Fibroblast of lung (primary cell): ENCODE measurements at regions not wholly inside any gene's neighbourhood (a gene's known extent, or its start where the extent isn't known, plus 50 kb on each side); places are given as distances from the start of the nearest gene placed in this dataset.

Experiments used
- DNase-seq, 2 donors: peaks; one replicate each; pipeline versions ENCODE4 v3.0.0 to v3.0.0-alpha.2; 2010; ENCODE audit warnings: low read depth in 2 of 2
- H2AFZ ChIP-seq: 2 replicates; pipeline ENCODE4 v1.5.1; 2012; ENCODE audit warnings: low read length, control low read depth, inconsistent platforms
- H3K27ac ChIP-seq: 2 replicates; pipeline ENCODE4 v1.5.1; 2011; ENCODE audit warnings: low read length, control low read depth; ENCODE audit not compliant: insufficient read depth
- H3K27me3 ChIP-seq: 2 replicates; pipeline ENCODE4 v1.5.1; 2011; ENCODE audit warnings: mild to moderate bottlenecking, low read length; ENCODE audit not compliant: control insufficient read depth, insufficient read depth
- H3K36me3 ChIP-seq: 2 replicates; pipeline ENCODE4 v1.5.1; 2011; ENCODE audit warnings: low read length; ENCODE audit not compliant: control insufficient read depth, insufficient read depth
- H3K4me1 ChIP-seq: 2 replicates; pipeline ENCODE4 v1.5.1; 2011; ENCODE audit warnings: low read length; ENCODE audit not compliant: control insufficient read depth, insufficient read depth; ENCODE audit errors: extremely low read depth
- H3K4me2 ChIP-seq: 2 replicates; pipeline ENCODE4 v1.5.1; 2011; ENCODE audit warnings: low read length, control low read depth; ENCODE audit not compliant: insufficient read depth; ENCODE audit errors: extremely low read depth
- H3K4me3 ChIP-seq, 4 experiments: fragments of 200-600 bp in 1 of 4; sonication (generic) in 1 of 4; replicated peaks in 1 of 4; 2 replicates each; pipeline ENCODE4 v1.5.1; 2011 to 2016; ENCODE audit warnings: low read length in 4 of 4, low read depth in 3 of 4, mild to moderate bottlenecking in 3 of 4, control low read depth in 2 of 4, inconsistent platforms in 1 of 4, mixed read lengths in 1 of 4; ENCODE audit not compliant: insufficient read depth in 1 of 4; ENCODE audit errors: control extremely low read depth in 1 of 4
- H3K79me2 ChIP-seq: 2 replicates; pipeline ENCODE4 v1.5.1; 2012; ENCODE audit warnings: mild to moderate bottlenecking, low read length, inconsistent platforms; ENCODE audit not compliant: control insufficient read depth, insufficient read depth
- H3K9ac ChIP-seq: 2 replicates; pipeline ENCODE4 v1.5.1; 2011; ENCODE audit warnings: mild to moderate bottlenecking, low read length, control low read depth; ENCODE audit not compliant: insufficient read depth
- H3K9me3 ChIP-seq: 2 replicates; pipeline ENCODE4 v1.5.1; 2012; ENCODE audit warnings: low read depth, low read length; ENCODE audit not compliant: control insufficient read depth, insufficient read depth
- H4K20me1 ChIP-seq: 2 replicates; pipeline ENCODE4 v1.5.1; 2011; ENCODE audit warnings: low read length; ENCODE audit not compliant: control insufficient read depth, insufficient read depth; ENCODE audit errors: extremely low read depth
- CTCF ChIP-seq, 2 donors: IDR thresholded peaks in 1 of 2; conservative IDR thresholded peaks in 1 of 2; 1 replicate in 1 of 2; 2 replicates in 1 of 2; pipeline ENCODE4 v1.5.1; 2011 to 2012; ENCODE audit warnings: low read length in 2 of 2, control low read depth in 1 of 2, inconsistent platforms in 1 of 2, low read depth in 1 of 2, mild to moderate bottlenecking in 1 of 2
- EZH2 ChIP-seq: IDR thresholded peaks from 2 replicates; pipeline ENCODE4 v1.5.1; 2012; ENCODE audit warnings: low read length, control low read depth, mild to moderate bottlenecking; ENCODE audit errors: missing control alignments

- Histone ChIP-seq H3K4me3 (no peak overlapping the region), H3K36me3 (no peaks in the 10 kb centered on the region), H4K20me1 (no peaks in the 10 kb centered on the region), H3K9ac (no peak overlapping the region), H2AFZ (no peak overlapping the region), H3K4me1 (peaks cover 2% of the 10 kb centered on the region), H3K4me2 (no peak overlapping the region), H3K9me3 (no peaks in the 10 kb centered on the region), H3K79me2 (no peaks in the 10 kb centered on the region), H3K27ac (no peak overlapping the region), H3K27me3 (peaks cover 4% of the 10 kb centered on the region)
- TF ChIP-seq EZH2 (no peak), CTCF (conservative IDR thresholded peaks at IDR 0.05 in 1 of 2, IDR thresholded peaks at IDR 0.05 in 1 of 2; ENCODE audit: low read depth in 1 of 2, low read length in 2 of 2) (no peak)
- DNase-seq, result peak; percentile 88 to 89
Measured at GRCh38 chr6:90403489-90404381, 107.1 kb upstream of the BACH2 start.

- no peaks in the 10 kb centered on the region for H4K20me1 ChIP-seq
- no peaks in the 10 kb centered on the region for H3K36me3 ChIP-seq
- H3K4me2 ChIP-seq, result no peak overlapping the region
- H3K9ac ChIP-seq, result no peak overlapping the region
- H3K9me3 ChIP-seq, result no peaks in the 10 kb centered on the region
- TF ChIP-seq CTCF (conservative IDR thresholded peaks at IDR 0.05 in 1 of 2, IDR thresholded peaks at IDR 0.05 in 1 of 2; ENCODE audit: low read depth in 1 of 2, low read length in 2 of 2) (no peak), EZH2 (no peak)
- H3K27me3 ChIP-seq, result peaks cover 7% of the 10 kb centered on the region
- DNase-seq, result no peak
- H2AFZ ChIP-seq, result no peak overlapping the region
- no peak overlapping the region for H3K27ac ChIP-seq
- peaks cover 2% of the 10 kb centered on the region for H3K4me1 ChIP-seq
- H3K79me2 ChIP-seq, result no peaks in the 10 kb centered on the region
- H3K4me3 ChIP-seq, result no peak overlapping the region
Measured at GRCh38 chr6:90402831-90403192, 106.2 kb upstream of the BACH2 start.

GRCh38 chr6:90401933-90402830 is 105.5 kb upstream of the BACH2 start:
- no peak overlapping the region for H2AFZ ChIP-seq
- no peaks in the 10 kb centered on the region for H3K79me2 ChIP-seq
- H3K4me2 ChIP-seq, result no peak overlapping the region
- peaks cover 7% of the 10 kb centered on the region for H3K27me3 ChIP-seq
- TF ChIP-seq CTCF (conservative IDR thresholded peaks at IDR 0.05 in 1 of 2, IDR thresholded peaks at IDR 0.05 in 1 of 2; ENCODE audit: low read depth in 1 of 2, low read length in 2 of 2) (no peak), EZH2 (no peak)
- DNase-seq, result no peak
- H3K9ac ChIP-seq, result no peak overlapping the region
- H3K4me1 ChIP-seq, result peaks cover 2% of the 10 kb centered on the region
- no peaks in the 10 kb centered on the region for H4K20me1 ChIP-seq
- no peak overlapping the region for H3K27ac ChIP-seq
- H3K9me3 ChIP-seq, result no peaks in the 10 kb centered on the region
- H3K36me3 ChIP-seq, result no peaks in the 10 kb centered on the region
- H3K4me3 ChIP-seq, result no peak overlapping the region
